ENCODE measurements at regions not wholly inside any gene's neighbourhood (a gene's known extent, or its start where the extent isn't known, plus 50 kb on each side); places are given as distances from the start of the nearest gene placed in this dataset.

DNA sequence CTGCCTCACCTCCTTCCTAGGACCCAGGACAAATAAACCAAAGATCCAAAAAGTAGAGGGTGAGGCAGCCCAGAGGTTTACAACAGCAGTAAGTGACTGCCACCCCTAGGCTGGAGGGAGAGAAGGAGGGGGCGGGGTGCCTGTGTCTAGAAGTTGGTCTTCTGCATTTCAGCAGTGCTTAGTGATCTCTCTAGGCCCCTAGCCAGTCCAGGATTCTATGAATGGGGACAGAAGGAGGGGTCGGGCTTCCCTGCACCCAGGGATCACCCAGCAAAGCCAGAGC is 62.8 kb upstream of the KDM7A start:
- DNase-seq: no peak

DNA sequence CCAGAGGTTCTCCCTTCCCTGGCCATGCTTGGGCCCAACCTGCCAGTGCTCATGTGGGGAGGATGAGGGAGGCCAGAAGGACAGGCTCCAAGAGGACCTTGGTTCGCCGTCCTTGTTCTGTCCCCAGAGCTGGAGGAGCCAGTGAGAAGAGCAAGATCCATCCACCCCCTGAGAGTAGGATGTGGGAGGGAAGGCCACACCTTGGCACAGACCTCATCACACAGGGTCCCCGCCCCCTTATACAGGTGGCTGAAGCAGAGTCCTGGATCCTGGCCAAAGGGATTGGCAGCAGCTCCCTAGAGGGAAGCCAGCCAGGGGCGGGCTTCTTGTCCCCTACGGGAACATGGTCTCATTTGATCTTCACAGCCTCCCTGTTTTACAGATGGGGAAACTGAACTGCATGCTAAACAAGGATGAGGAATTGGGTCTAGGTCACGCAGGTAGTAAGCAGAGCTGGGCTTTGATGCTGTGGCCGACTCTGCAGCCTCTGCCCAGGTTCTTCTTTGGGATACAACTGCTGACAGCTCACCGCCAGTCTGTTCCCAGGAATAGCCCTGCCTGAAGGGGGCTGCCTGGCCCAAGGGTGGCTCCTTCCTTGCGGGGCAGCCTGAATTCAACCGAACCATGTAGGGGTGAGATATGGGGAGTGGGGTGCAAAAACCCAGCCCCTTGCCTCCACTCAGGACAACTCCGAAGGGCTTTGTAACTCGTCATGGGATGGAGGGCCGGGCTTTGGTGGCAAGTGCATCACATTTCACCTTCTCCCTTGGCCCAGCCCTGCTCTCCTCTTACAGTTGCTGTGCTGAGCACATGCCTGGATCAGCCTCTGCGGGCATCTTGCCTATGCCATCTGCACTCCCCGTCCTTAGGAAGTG is 62.2 kb upstream of the KDM7A start:
- DNase-seq: no peak

DNA sequence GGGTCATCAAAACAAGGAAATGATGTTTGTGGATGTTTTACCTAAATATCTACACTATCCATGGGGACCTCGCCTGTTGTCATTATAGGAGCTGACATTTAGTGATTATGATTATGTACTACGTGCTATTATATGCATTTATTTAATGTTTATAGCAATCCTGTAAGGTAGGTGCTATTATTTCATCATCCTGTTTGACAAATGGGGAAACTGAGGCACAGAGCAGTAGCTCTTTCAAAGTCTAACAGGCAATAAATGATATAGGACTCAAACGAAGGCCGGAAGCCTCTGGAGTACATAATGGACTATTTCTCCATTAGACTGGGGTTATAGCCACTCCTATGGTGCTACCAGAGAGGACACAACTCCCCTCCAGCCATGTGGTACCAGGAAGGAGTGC is 60.6 kb upstream of the KDM7A start:
- DNase-seq: no peak

DNA sequence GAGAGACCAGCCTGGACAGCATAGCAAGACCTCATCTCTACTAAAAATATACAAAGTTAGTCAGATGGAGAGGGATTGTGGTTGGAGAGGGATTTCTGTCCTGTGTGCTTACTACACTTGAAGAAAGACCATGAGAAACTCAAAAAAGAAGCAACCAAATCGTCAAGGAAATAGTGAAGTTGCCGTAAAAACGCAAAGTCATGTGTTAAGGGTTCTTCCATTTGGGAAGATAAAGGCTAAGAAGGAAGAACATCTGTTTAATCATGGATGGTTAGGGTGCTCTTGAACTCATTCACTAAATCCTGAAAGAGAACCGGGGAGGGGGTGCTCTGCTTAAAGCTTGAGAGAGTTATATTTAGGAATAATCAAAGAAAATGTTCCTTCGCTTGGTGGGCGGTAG is 59.8 kb upstream of the KDM7A start:
- DNase-seq: no peak

DNA sequence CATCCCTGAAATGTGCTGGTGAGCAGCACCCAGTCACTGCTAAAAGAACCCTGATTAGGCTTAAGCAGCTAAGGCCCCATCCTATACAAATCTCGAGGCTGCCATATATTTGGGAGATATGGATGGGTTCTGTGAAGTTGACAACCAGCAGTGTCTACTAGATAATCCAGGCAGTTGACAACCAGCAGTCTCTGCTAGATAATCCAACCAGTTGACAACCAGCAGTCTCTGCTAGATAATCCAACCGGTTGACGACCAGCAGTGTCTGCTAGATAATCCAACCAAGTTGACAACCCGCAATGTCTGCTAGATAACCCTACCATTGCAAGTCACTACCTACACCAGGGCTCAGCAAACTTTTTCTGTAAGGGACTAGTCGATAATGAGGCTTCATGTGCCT is 58.3 kb upstream of the KDM7A start:
- no peak for DNase-seq

DNA sequence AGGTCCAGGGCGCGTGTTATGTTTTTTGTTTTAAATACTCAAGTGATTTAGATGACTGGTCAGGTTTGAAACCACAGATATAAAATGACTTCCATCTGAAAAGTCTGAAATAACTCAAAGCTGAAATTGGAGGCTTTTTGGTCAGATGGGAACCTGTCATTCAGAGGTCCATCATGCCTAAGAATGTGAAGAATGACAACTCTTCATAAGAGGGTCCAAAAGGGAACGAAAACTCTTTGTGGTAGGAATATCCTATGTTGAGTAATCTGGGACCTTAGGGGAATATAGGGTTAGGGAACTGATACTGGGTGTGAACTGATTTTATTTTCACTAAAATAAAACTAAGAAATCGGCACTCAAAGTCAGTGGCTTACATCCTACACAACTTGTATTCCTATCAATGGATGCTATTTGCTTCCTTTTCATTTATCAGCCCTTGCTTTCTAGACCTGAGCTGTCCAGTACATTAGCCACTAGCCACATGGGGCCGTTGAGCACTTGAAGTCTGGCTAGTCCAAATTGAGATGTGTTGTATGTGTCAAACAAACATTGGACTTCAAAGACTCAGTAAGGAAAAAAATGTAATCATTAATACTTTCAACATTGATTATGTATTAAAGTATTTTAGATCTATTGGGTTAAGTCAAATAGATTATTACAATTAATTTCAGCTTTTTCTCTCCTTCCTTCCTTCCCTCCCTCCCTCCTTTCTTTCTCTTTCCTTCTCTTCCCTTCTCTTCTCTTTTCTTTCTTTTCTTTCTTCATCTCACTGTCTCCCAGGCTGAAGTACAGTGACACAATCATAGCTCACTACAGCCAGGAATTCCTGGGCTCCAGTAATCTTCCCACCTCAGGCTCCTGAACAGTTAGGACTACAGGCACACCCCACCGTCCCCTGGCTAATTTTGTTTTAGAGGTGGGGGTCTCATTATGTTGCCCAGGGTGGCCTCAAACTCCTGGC is 56.5 kb upstream of the KDM7A start:
- no peak for DNase-seq

DNA sequence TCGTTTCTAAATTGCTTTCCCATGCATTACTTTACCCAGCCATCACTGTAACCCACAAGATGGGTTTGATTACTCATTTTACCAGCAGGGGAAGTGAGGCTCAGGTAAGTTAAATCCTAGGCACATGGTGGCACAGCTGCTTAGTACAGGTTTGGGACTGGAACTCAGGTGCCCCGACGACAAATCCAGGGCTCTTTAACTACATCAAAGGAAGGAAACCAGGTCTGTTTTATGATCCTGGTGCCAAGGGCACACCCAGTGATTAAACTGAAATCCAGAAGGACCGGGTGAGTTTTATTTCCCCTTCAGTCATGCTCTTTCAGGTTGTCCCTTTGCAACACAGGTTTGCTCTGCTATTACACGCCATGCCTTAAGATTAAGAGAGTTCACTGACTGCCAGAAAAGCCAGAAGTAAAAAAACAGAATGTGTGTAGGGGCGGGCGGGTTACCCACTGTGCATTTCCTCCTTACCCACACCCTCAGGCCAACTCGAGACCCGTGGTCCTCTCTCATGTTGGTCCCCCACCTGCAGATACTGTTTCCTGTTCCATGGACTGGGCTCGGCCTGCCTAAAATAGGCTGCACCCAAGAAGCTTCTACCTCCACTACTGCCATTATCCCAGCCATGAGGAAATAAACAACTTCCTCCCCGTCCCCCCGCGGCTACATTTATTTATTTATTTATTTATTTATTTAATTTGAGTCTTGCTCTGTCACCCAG is 55.1 kb upstream of the KDM7A start:
- no peak for DNase-seq

DNA sequence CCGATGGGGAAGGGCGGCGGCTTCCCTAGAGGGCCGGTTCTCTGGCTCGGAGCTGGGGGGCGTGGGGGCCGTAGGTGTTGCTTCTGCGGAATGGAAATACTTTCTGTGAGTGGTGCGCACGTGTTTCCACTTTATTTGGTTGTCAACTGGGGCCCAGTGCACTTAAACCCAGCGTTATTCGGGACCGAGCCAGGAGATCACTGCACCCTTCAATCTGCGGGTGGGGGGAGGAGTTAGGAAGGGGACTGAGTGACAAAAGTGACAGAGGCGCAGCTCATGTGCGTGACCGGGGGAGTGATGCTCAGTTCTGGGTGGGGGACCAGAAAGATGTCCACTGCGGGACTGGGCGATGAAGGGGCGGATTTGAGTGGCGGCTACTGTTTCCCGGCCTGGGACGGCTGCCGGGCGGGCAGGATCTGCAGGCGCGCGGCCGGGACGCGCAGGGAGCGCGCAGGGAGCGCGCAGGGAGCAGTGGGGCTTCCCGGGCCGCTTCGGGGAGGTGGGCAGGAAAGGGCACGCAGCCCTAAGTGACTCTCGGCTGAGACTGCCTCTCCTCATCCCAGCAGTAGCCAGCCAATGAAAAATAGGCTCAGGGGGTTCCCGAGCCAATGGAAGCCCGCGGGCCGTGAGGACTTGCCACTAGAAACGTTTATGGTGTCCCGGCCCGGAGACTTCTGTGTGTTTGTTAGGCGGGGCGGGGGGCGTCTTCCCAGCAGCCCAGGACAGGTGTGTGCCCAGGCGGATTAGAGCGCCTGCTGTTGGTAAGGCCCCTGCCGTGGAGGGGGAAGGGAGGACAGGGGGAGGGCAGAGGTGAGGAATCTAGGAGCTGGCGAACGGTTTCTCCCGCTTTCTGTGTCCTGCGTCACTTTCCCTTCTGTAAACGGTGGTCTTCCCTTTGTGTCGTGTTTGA is 54.3 kb upstream of the KDM7A start:
- peak in 1 of 2 donors; percentile 19 for DNase-seq

DNA sequence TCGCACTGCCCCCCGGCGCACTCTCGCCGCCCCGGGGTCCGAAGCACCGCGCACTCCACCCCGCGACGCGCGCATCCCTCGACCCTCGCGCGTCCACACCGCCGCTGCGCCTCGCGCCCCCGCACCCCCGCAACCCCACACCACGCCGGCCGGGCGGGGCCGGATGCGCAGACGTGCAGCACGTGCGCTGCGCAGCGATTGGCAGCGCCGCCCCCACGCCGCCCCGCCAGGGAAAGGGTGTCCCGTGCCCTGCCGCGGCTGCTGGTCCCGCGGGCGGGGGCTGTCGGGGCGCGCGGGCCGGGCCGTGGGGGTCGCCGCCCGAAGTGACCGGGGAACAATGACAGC is 53.7 kb upstream of the KDM7A start:
- DNase-seq: no peak

DNA sequence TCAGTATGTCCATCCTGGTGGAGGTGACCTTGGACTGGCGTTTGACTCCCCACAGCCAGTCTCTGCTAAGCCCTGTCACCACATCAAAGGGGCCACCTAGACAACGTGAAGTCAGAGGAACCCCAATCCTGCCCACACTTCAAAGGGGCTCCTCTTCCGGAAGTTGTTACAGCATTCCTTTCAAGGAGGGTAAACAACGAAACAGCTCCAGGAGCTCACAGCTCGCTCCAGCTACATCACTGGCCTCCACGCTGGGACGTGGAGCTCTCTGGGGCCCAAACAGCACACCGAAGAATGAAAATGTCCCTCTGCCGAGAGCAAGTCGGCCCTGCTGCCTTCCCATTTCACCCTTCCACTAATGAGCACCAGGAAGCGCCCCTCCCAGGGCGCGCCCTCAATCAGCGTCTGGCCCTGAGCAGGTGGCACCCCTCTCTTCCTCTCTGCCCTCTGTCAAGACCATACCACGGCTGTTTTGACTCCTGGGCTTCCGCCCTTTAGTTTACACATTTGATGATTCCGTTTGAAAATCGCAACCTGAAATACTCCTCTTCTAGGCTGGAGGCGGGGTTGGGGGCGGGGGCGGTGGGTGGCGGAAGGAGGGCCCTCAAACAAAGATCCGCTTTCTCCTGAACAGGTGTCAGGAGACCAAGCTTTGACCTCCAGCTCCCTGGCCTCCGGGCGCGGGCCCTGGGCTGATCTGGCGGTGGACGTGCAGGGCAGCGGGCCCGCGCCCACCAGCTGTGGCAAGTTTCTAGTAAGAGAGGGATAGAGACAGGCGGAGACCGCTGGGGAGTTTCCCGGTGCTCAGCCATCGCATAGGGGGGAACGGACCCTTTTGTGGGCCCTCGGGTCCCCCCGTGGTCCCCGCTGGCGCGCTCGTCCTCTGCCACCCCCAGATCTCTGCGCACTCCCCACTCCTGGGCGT is 53.1 kb upstream of the KDM7A start:
- no peak for DNase-seq

DNA sequence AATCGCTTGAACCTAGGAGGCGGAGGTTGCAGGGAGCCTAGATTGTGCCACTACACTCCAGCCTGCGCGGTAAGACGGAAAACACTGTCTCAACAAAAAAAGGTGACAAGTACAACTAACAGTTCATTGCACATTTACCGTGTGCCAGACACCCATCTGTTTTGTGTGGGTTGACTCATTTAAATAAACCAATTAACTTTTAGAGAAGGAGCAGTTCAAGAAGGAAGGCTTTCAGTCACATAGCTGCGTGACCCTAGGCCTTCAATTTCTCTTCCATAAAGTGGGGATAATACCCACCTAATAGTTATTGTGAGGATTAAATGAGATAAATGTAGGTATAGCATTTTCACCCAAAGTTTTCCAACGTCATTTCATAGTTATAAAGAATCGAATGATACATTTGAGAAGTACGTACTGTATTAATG is 52.3 kb upstream of the KDM7A start:
- DNase-seq: no peak

Measured in hippocampal formation (tissue), 2 donors.